Choroid plexus epithelial cell (primary cell): ENCODE measurements at regions not wholly inside any gene's neighbourhood (a gene's known extent, or its start where the extent isn't known, plus 50 kb on each side); places are given as distances from the start of the nearest gene placed in this dataset.

Experiments used
- DNase-seq: peaks from one replicate; pipeline ENCODE4 v3.0.0-alpha.2; 2010; ENCODE audit warnings: low read depth
- H3K4me3 ChIP-seq: 2 replicates; pipeline ENCODE4 v1.5.1; 2011; ENCODE audit warnings: low read depth, mild to moderate bottlenecking, control low read depth, low read length, moderate library complexity
- CTCF ChIP-seq: conservative IDR thresholded peaks from 2 replicates; pipeline ENCODE4 v1.5.1; 2011; ENCODE audit warnings: low read depth, mild to moderate bottlenecking, control low read depth, inconsistent platforms, low read length, moderate library complexity

- TF ChIP-seq CTCF, result no peak
- H3K4me3 ChIP-seq, result no peak overlapping the region
- no peak for DNase-seq
These were observed 93.0 kb upstream of the TMEM72 start for GRCh38 chr10:44818041-44818649.

- H3K4me3 ChIP-seq, result no peak overlapping the region
- TF ChIP-seq CTCF, result peak; percentile 37
- DNase-seq, result peak; percentile 81
These were observed 92.4 kb upstream of the TMEM72 start for GRCh38 chr10:44818701-44819127.

- H3K4me3 ChIP-seq, result no peak overlapping the region
- TF ChIP-seq CTCF, result no peak
- no peak for DNase-seq
These were observed 91.0 kb upstream of the TMEM72 start for GRCh38 chr10:44820094-44820493.

- no peak for TF ChIP-seq CTCF
- H3K4me3 ChIP-seq, result no peak overlapping the region
- DNase-seq, result no peak
These were observed 89.8 kb upstream of the TMEM72 start for GRCh38 chr10:44821290-44821689.

GRCh38 chr10:44822349-44822748 lies 88.8 kb upstream of the TMEM72 start:
- DNase-seq, result no peak
- TF ChIP-seq CTCF, result no peak
- H3K4me3 ChIP-seq, result no peak overlapping the region

- no peak overlapping the region for H3K4me3 ChIP-seq
- no peak for TF ChIP-seq CTCF
- no peak for DNase-seq
These were observed 88.2 kb upstream of the TMEM72 start for GRCh38 chr10:44822966-44823365.

- DNase-seq, result no peak
- no peak for TF ChIP-seq CTCF
- no peak overlapping the region for H3K4me3 ChIP-seq
These were observed 86.5 kb upstream of the TMEM72 start for GRCh38 chr10:44824607-44825006.
